ENCODE measurements at regions not wholly inside any gene's neighbourhood (a gene's known extent, or its start where the extent isn't known, plus 50 kb on each side); places are given as distances from the start of the nearest gene placed in this dataset.
A peak's percentile ranks its signal among the peaks of the same experiment; 100 is the strongest.

DNA sequence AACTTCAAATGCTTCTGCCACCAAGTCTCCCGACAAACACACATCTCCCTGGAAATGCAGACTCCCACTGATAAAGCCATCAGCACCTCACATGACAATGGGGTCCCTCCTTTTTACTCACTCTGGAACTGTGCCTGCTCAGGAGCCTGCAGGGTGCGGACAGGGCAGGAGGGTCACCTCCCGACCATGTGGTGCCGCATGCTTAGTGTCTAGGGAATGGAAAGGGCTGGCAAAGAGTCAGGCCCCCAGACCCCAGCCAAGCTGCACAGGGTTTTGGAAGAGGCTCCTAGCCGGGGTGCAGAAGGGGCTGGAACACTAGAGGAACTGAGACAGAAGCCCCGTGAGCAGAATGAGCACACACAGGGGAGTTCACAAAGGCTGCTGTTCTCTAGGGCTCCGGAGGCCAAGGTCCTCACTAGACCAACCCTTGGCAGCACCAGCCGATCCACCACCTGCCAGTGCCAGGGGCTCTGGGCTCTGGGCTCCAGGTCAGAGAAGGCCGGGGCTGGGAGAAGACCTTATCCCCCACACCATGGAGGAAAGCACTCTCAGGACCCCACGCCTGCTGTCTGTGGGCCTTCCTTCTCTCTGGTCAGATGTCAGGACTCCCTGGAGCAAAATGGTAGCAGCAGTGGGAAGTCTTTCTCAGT is 125.1 kb upstream of the FGF3 start:
- TF ChIP-seq, protein P1, sequence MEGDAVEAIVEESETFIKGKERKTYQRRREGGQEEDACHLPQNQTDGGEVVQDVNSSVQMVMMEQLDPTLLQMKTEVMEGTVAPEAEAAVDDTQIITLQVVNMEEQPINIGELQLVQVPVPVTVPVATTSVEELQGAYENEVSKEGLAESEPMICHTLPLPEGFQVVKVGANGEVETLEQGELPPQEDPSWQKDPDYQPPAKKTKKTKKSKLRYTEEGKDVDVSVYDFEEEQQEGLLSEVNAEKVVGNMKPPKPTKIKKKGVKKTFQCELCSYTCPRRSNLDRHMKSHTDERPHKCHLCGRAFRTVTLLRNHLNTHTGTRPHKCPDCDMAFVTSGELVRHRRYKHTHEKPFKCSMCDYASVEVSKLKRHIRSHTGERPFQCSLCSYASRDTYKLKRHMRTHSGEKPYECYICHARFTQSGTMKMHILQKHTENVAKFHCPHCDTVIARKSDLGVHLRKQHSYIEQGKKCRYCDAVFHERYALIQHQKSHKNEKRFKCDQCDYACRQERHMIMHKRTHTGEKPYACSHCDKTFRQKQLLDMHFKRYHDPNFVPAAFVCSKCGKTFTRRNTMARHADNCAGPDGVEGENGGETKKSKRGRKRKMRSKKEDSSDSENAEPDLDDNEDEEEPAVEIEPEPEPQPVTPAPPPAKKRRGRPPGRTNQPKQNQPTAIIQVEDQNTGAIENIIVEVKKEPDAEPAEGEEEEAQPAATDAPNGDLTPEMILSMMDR (IDR thresholded peaks at IDR 0.05; ENCODE audit: control insufficient read depth, insufficient read depth, low read depth, low read length, missing control alignments): no peak
- H3K4me3 ChIP-seq (ENCODE audit: control insufficient read depth, low read depth, low read length): no peak overlapping the region
- DNase-seq (ENCODE audit: low read depth): no peak

- TF ChIP-seq, protein P1 (IDR thresholded peaks at IDR 0.05; ENCODE audit: control insufficient read depth, insufficient read depth, low read depth, low read length, missing control alignments): no peak
- H3K4me3 ChIP-seq (ENCODE audit: control insufficient read depth, low read depth, low read length): no peak overlapping the region
- no peak for DNase-seq (ENCODE audit: low read depth)
Observed at GRCh38 chr11:69945157-69945556, 125.9 kb upstream of the FGF3 start.

GRCh38 chr11:69947059-69947792 is 128.0 kb upstream of the FGF3 start:
- H3K4me3 ChIP-seq (ENCODE audit: control insufficient read depth, low read depth, low read length): no peak overlapping the region
- DNase-seq (ENCODE audit: low read depth): no peak
- TF ChIP-seq, protein P1 (IDR thresholded peaks at IDR 0.05; ENCODE audit: control insufficient read depth, insufficient read depth, low read depth, low read length, missing control alignments): no peak

- TF ChIP-seq, protein P1 (IDR thresholded peaks at IDR 0.05; ENCODE audit: control insufficient read depth, insufficient read depth, low read depth, low read length, missing control alignments): no peak
- DNase-seq (ENCODE audit: low read depth): no peak
- no peak overlapping the region for H3K4me3 ChIP-seq (ENCODE audit: control insufficient read depth, low read depth, low read length)
Observed at GRCh38 chr11:69947793-69948255, 128.6 kb upstream of the FGF3 start.

DNA sequence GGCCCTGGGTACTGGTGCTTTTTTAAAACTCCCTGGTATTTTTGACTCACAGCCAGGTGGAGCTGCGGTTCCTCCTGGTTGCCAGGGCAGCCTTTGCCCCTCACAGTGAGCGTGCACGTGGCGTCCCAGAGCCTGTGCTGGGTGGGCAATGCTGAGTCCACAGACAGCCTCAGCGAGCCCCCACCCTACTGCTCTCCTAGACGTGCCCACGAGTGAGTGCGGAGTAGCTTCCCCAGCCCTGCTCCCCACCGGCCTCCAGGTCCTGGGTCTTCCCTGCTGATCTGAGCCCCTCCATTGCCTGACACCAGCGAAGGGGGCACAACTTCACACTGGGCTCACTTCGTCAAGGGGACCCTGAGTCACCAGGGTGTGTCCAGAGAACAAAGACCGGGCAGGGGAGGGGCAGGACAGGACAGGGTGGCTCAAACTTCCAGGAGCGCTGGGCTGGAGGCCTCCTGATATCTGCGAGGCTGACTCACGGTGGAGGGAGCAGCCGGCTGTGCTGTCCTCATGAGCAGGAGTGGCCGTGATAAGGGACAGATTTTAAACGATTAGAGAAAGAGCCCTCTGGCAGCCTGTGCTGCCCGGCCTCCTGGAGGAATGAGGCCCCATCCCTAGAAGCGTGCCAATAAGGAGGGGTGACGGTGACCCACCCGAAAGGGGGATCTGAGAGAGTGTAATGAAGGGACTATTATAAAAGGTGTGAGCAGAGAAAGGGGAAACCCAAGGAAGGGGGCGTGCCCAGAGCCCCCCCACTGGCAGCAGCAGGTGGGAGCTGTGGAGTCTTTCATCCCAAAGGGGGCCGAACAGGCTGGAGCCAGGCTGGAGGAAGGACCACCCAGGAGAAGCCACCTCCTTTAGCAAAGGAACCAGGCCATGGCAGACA is 129.3 kb upstream of the FGF3 start:
- H3K4me3 ChIP-seq (ENCODE audit: control insufficient read depth, low read depth, low read length): no peak overlapping the region

GRCh38 chr11:69949327-69949726 is 128.8 kb upstream of the ANO1 start:
- peak; percentile 25 for DNase-seq (ENCODE audit: low read depth)
- TF ChIP-seq, protein P1 (IDR thresholded peaks at IDR 0.05; ENCODE audit: control insufficient read depth, insufficient read depth, low read depth, low read length, missing control alignments): no peak
- H3K4me3 ChIP-seq (ENCODE audit: control insufficient read depth, low read depth, low read length): no peak overlapping the region

More for the DNA sequence above, 129.3 kb upstream of the FGF3 start:
- DNase-seq (ENCODE audit: low read depth): no peak
- TF ChIP-seq, protein P1 (IDR thresholded peaks at IDR 0.05; ENCODE audit: control insufficient read depth, insufficient read depth, low read depth, low read length, missing control alignments): no peak

Data from AG09309 (cell line).